ENCODE measurements at regions not wholly inside any gene's neighbourhood (a gene's known extent, or its start where the extent isn't known, plus 50 kb on each side); places are given as distances from the start of the nearest gene placed in this dataset.

DNA sequence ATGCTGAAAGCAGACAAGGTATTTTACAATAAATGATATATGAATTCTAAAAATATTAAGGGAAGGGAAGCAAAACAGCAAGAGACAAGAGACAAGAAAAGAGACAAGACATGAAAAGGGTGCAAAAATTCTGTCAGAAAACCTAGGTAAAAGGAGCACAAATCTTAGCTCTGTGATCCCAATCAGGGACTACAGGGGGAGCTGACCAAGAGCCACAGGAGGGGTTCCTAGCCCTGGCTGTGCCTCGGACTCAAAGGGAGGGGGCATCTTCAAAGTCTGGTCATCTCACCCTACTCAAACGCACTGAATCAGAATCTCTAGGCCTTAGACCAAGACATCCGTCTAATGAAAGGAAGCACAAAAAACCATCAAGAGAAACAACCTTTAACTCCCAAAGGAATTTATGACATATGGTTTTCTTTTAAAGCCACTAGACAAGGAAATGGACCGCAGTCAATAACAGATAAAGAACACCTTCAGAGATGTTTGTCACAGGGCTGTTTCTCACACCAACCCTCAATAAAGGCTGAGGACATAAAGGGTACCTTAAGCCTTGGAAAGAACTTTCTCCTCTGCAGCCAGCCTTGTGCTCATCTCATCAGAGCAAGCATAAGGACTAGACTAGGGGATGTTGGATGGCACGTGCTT, 130.4 kb upstream of the CDYL start:
- Histone ChIP-seq H3K4me1 (peaks cover 3 to 11% of the 10 kb centered on the region in 2 donors), H3K9me3 (no peaks in the 10 kb centered on the region), H3K27ac (no peak overlapping the region), H3K27me3 (no peaks in the 10 kb centered on the region), H3K36me3 (no peaks in the 10 kb centered on the region), H3K4me3 (replicated peaks in 1 of 3) (no peak overlapping the region)
- DNase-seq, result no peak
- TF ChIP-seq POLR2A (IDR thresholded peaks at IDR 0.05), result no peak
- WGBS, 2 donors, result 75 to 77% methylated on average over 5 of the region's 5 CpGs
- intact Hi-C loops (cut with DNase I), result no loop called here

- Histone ChIP-seq H3K27ac (no peak overlapping the region), H3K4me3 (replicated peaks in 1 of 3) (no peak overlapping the region), H3K27me3 (no peaks in the 10 kb centered on the region), H3K36me3 (no peaks in the 10 kb centered on the region), H3K4me1 (peaks cover 3 to 11% of the 10 kb centered on the region in 2 donors), H3K9me3 (no peaks in the 10 kb centered on the region)
- DNase-seq, result no peak
- TF ChIP-seq POLR2A (IDR thresholded peaks at IDR 0.05) (no peak), CTCF (IDR thresholded peaks at IDR 0.05) (no peak)
- WGBS, 2 donors, result 88 to 95% methylated on average over 2 of the region's 2 CpGs
- intact Hi-C loops (cut with DNase I), result no loop called here
These were observed 131.2 kb upstream of the CDYL start for GRCh38 chr6:4644996-4645395.

DNA sequence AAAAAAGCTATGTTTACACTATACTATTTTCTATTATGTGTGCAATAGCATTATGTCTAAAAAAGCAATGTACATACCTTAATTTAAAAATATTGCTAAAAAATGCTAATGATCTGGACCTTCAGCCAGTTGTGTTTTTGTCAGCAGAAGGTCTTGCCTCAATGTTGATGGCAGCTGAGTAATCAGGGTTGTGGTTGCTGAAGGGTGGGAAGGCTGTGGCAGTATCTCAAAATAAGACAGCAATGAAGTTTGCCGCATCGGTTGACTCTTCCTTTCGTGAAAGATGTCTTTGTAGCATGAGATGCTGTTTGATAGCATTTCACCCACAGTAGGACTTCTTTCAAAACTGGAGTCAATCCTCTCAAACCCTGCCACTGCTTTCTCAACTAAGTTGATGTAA, 134.7 kb upstream of the CDYL start:
- H3K4me3 ChIP-seq (replicated peaks in 1 of 3), result no peak overlapping the region
- TF ChIP-seq CTCF (IDR thresholded peaks at IDR 0.05) (no peak), POLR2A (IDR thresholded peaks at IDR 0.05) (no peak)
- no peaks in the 10 kb centered on the region for H3K27me3 ChIP-seq
- H3K4me1 ChIP-seq, result no peaks in the 10 kb centered on the region
- H3K9me3 ChIP-seq, result no peaks in the 10 kb centered on the region
- H3K36me3 ChIP-seq, result no peaks in the 10 kb centered on the region
- WGBS, 2 donors, result 96% methylated on average over 3 of the region's 3 CpGs
- no peak overlapping the region for H3K27ac ChIP-seq
- intact Hi-C loops (cut with DNase I), result no loop called here
- no peak for DNase-seq

DNA sequence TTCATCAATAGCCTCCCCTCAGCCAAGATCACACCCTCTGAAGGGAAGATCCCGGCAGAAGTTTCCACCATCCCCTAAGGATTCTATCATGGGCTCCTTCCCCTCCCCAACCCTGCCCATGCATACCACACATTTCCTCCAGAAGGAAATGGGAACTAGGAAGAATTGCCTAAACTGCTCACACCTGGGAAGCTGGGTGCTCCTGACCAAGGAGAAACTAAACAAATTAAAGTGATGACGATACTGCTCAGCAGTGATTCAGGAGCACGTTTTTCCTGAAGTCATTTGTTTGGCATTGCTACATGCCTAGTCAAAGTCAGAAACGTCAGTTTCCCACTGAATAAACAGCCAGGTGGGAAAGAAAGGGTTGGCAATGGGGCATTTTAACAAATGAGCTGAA, 136.1 kb upstream of the CDYL start:
- Histone ChIP-seq H3K4me3 (replicated peaks in 1 of 3) (no peak overlapping the region), H3K27ac (no peak overlapping the region), H3K27me3 (no peaks in the 10 kb centered on the region), H3K36me3 (no peaks in the 10 kb centered on the region), H3K4me1 (no peaks in the 10 kb centered on the region), H3K9me3 (no peaks in the 10 kb centered on the region)
- 29 to 40% methylated on average over 4 of the region's 4 CpGs for WGBS, 2 donors
- DNase-seq, result no peak
- no peak for TF ChIP-seq POLR2A (IDR thresholded peaks at IDR 0.05)
- TF ChIP-seq CTCF (IDR thresholded peaks at IDR 0.05), result no peak
- intact Hi-C loops (cut with DNase I), result no loop called here

- DNase-seq, result no peak
- Histone ChIP-seq H3K9me3 (no peaks in the 10 kb centered on the region), H3K4me1 (no peaks in the 10 kb centered on the region), H3K27me3 (no peaks in the 10 kb centered on the region), H3K4me3 (replicated peaks in 1 of 3) (no peak overlapping the region), H3K36me3 (no peaks in the 10 kb centered on the region), H3K27ac (no peak overlapping the region)
- WGBS, 2 donors, result 98% methylated on average over 1 of the region's 1 CpG
- TF ChIP-seq CTCF (IDR thresholded peaks at IDR 0.05), result no peak
- TF ChIP-seq POLR2A (IDR thresholded peaks at IDR 0.05), result no peak
- intact Hi-C loops (cut with DNase I), result no loop called here
These were observed 137.6 kb upstream of the CDYL start for GRCh38 chr6:4638641-4639040.
